ENCODE measurements at regions not wholly inside any gene's neighbourhood (a gene's known extent, or its start where the extent isn't known, plus 50 kb on each side); places are given as distances from the start of the nearest gene placed in this dataset.

- H3K4me3 ChIP-seq (replicated peaks in 1 of 2; ENCODE audit: low read depth in 2 of 2, low read length in 2 of 2): no peak overlapping the region
- DNase-seq (ENCODE audit: low read depth in 2 of 2): no peak
- no peak for TF ChIP-seq CTCF (IDR thresholded peaks at IDR 0.05; ENCODE audit: low read depth, low read length)
Observed at GRCh38 chr1:22364326-22364650, 87.4 kb upstream of the ZBTB40 start.

DNA sequence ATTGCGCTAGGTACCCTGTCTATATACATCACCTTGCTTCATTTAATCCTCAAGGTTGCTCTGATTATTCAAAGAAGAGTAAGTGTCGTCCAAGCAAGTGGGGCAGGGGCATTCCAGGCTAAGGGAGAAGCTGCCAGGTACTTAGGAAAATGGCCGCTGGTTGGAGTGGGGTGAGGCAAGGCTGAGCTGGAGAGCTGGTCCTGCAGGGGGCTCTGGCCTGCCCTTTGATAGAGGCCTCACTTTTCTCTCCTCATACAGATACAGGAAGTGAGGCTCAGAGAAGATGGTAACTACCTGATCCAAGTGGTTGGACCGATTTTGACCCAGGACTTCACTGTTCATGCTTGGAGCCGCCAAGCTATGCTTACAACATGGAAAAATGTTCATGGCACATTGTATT is 86.9 kb upstream of the ZBTB40 start:
- no peak for TF ChIP-seq CTCF (IDR thresholded peaks at IDR 0.05; ENCODE audit: low read depth, low read length)
- no peak overlapping the region for H3K4me3 ChIP-seq (replicated peaks in 1 of 2; ENCODE audit: low read depth in 2 of 2, low read length in 2 of 2)
- DNase-seq (ENCODE audit: low read depth in 2 of 2): no peak

DNA sequence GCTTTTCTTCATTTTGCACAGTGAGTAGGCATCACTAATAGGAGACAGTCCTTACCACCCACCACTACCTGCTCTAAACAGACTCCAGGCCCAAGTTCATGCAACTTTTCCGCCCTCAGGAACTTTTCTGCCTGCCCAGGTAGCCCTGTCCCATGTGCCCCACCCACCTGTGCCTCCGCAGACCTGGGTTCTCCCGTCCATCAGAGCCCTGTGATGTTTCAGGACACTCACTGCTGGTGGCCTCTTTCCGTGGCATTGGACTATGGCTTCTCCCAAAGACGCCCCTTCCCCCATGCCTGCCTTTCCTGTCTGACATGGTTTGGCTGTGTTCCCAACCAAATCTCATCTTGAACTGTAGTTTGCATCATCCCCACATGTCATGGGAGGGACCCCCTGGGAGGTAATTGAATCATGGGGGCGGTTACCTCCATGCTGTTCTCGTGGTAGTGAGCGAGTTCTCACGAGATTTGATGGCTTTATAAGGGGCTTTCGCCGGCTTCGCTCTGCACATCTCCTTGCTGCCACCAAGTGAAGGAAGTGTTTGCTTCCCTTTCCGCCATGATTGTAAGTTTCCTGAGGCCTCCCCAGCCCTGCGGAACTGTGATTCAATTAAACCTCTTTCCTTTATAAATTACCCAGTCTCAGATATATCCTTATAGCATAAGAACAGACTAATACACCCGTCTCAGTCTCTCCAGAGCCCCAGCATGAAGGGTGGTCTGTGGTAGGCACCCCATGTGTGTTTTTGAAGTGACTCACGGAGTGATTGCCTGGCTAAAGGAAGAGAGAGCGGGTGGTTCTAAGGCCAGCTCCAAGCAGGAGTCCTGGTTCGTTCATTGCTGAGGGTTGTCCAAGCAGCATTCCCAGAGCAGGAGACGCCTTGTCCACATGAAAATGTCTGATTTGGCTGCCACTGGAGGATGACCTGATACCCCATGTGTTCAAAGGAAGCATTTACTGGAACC is 86.0 kb upstream of the ZBTB40 start:
- DNase-seq (ENCODE audit: low read depth in 2 of 2): peak in 1 of 2 donors; percentile 7
- TF ChIP-seq CTCF (IDR thresholded peaks at IDR 0.05; ENCODE audit: low read depth, low read length): no peak
- H3K4me3 ChIP-seq (replicated peaks in 1 of 2; ENCODE audit: low read depth in 2 of 2, low read length in 2 of 2): no peak overlapping the region

- H3K4me3 ChIP-seq (replicated peaks in 1 of 2; ENCODE audit: low read depth in 2 of 2, low read length in 2 of 2): no peak overlapping the region
- no peak for TF ChIP-seq CTCF (IDR thresholded peaks at IDR 0.05; ENCODE audit: low read depth, low read length)
- DNase-seq (ENCODE audit: low read depth in 2 of 2): no peak
Observed at GRCh38 chr1:22366346-22366745, 85.3 kb upstream of the ZBTB40 start.

GRCh38 chr1:22368125-22368524 is 83.5 kb upstream of the ZBTB40 start:
- DNase-seq (ENCODE audit: low read depth in 2 of 2): no peak
- H3K4me3 ChIP-seq (replicated peaks in 1 of 2; ENCODE audit: low read depth in 2 of 2, low read length in 2 of 2): no peak overlapping the region
- TF ChIP-seq CTCF (IDR thresholded peaks at IDR 0.05; ENCODE audit: low read depth, low read length): no peak

GRCh38 chr1:22369294-22370189 is 82.1 kb upstream of the ZBTB40 start:
- no peak for DNase-seq (ENCODE audit: low read depth in 2 of 2)
- TF ChIP-seq CTCF (IDR thresholded peaks at IDR 0.05; ENCODE audit: low read depth, low read length): no peak
- no peak overlapping the region for H3K4me3 ChIP-seq (replicated peaks in 1 of 2; ENCODE audit: low read depth in 2 of 2, low read length in 2 of 2)

Data from cardiac fibroblast (primary cell).